ENCODE measurements at regions not wholly inside any gene's neighbourhood (a gene's known extent, or its start where the extent isn't known, plus 50 kb on each side); places are given as distances from the start of the nearest gene placed in this dataset.

DNA sequence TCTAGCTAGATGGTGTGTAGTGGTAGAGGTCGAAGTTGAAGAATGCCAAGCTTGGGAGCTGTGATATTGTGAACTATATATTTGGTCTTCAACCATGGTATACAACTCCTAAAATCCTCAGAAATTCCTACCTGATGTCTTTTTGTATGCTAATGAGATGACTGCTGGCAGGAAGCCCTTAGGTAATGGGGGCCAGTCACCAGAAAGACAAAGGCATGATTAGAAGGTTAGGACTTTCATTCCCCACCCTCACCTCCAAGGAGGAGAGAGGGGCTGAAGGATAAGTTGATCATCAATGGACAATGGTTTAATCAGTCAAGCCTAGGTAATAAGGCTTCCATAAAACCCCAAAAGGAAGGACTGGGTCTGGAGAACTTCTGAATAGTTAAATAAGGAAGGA, 285.7 kb upstream of the POU5F2 start:
- H3K27me3 ChIP-seq (ENCODE audit: control insufficient read depth, insufficient read depth, low read length), result no peaks in the 10 kb centered on the region
- no peak overlapping the region for H2AFZ ChIP-seq
- H3K79me2 ChIP-seq, result no peaks in the 10 kb centered on the region
- no peak overlapping the region for H3K4me2 ChIP-seq (ENCODE audit: low read length)
- H3K9ac ChIP-seq, result no peak overlapping the region
- no peaks in the 10 kb centered on the region for H3K4me1 ChIP-seq
- no peaks in the 10 kb centered on the region for H3K36me3 ChIP-seq (ENCODE audit: control insufficient read depth, insufficient read depth, low read length)
- no peak overlapping the region for H3K27ac ChIP-seq
- H3K4me3 ChIP-seq (ENCODE audit: low read depth, low read length), result no peak overlapping the region
- TF ChIP-seq, protein P1, sequence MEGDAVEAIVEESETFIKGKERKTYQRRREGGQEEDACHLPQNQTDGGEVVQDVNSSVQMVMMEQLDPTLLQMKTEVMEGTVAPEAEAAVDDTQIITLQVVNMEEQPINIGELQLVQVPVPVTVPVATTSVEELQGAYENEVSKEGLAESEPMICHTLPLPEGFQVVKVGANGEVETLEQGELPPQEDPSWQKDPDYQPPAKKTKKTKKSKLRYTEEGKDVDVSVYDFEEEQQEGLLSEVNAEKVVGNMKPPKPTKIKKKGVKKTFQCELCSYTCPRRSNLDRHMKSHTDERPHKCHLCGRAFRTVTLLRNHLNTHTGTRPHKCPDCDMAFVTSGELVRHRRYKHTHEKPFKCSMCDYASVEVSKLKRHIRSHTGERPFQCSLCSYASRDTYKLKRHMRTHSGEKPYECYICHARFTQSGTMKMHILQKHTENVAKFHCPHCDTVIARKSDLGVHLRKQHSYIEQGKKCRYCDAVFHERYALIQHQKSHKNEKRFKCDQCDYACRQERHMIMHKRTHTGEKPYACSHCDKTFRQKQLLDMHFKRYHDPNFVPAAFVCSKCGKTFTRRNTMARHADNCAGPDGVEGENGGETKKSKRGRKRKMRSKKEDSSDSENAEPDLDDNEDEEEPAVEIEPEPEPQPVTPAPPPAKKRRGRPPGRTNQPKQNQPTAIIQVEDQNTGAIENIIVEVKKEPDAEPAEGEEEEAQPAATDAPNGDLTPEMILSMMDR (IDR thresholded peaks at IDR 0.05), result no peak
- no peaks in the 10 kb centered on the region for H3K9me3 ChIP-seq (ENCODE audit: control insufficient read depth, low read length)

- Histone ChIP-seq H3K79me2 (no peaks in the 10 kb centered on the region), H3K9me3 (ENCODE audit: control insufficient read depth, low read length) (no peaks in the 10 kb centered on the region), H3K9ac (no peak overlapping the region), H3K4me3 (ENCODE audit: low read depth, low read length) (no peak overlapping the region), H3K27ac (no peak overlapping the region), H3K27me3 (ENCODE audit: control insufficient read depth, insufficient read depth, low read length) (no peaks in the 10 kb centered on the region), H3K4me1 (no peaks in the 10 kb centered on the region), H3K4me2 (ENCODE audit: low read length) (no peak overlapping the region), H3K36me3 (ENCODE audit: control insufficient read depth, insufficient read depth, low read length) (no peaks in the 10 kb centered on the region), H2AFZ (no peak overlapping the region)
- TF ChIP-seq, protein P1 (IDR thresholded peaks at IDR 0.05), result no peak
These were observed 284.5 kb upstream of the POU5F2 start for GRCh38 chr5:94025788-94026473.

DNA sequence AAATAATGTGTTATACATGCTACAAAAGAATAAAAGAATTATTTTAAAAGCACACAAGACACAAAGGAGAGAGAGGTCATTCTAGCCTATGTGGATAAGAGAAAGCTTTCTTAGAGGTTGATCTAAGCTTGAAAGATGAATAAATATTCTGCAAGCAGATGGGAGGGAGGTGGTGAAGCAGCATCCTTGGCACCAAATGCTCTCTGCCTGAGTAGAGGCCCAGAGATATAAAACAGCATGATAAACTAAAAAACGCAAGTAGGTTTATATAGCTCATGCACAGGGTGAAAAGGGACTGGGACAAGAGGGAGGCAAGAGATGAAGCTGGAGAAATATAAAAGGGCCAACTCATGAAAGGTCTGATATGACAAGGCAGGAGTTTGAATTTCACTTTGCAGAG, 283.2 kb upstream of the POU5F2 start:
- TF ChIP-seq, protein P1 (IDR thresholded peaks at IDR 0.05), result no peak
- Histone ChIP-seq H3K79me2 (no peaks in the 10 kb centered on the region), H3K36me3 (ENCODE audit: control insufficient read depth, insufficient read depth, low read length) (no peaks in the 10 kb centered on the region), H3K4me1 (no peaks in the 10 kb centered on the region), H2AFZ (no peak overlapping the region), H3K27me3 (ENCODE audit: control insufficient read depth, insufficient read depth, low read length) (no peaks in the 10 kb centered on the region), H3K4me2 (ENCODE audit: low read length) (no peak overlapping the region), H3K4me3 (ENCODE audit: low read depth, low read length) (no peak overlapping the region), H3K9me3 (ENCODE audit: control insufficient read depth, low read length) (no peaks in the 10 kb centered on the region), H3K9ac (no peak overlapping the region), H3K27ac (no peak overlapping the region)

DNA sequence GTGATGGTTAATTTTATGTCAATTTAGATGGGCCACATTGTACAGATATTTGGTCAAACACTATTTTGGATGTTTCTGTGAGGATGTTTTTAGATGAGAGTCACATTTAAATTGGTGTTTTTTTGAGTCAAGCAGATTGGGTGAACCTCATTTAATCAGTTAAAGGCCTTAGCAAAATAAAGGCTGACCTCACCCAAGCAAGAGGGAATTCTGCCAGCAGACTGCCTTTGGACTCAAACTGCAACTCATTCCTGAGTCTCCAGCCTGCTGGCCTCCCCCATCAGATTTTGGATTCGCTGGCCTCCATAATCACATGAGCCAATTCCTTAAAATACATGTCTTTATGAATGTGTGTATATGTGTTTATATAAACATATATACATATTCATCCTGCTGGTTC, 282.7 kb upstream of the POU5F2 start:
- Histone ChIP-seq H3K27me3 (ENCODE audit: control insufficient read depth, insufficient read depth, low read length) (no peaks in the 10 kb centered on the region), H3K9me3 (ENCODE audit: control insufficient read depth, low read length) (no peaks in the 10 kb centered on the region), H3K9ac (no peak overlapping the region), H3K4me3 (ENCODE audit: low read depth, low read length) (no peak overlapping the region), H2AFZ (no peak overlapping the region), H3K4me1 (no peaks in the 10 kb centered on the region), H3K79me2 (no peaks in the 10 kb centered on the region), H3K36me3 (ENCODE audit: control insufficient read depth, insufficient read depth, low read length) (no peaks in the 10 kb centered on the region), H3K27ac (no peak overlapping the region), H3K4me2 (ENCODE audit: low read length) (no peak overlapping the region)
- TF ChIP-seq, protein P1 (IDR thresholded peaks at IDR 0.05), result no peak

GRCh38 chr5:94021246-94021645, 279.8 kb upstream of the POU5F2 start:
- Histone ChIP-seq H3K36me3 (ENCODE audit: control insufficient read depth, insufficient read depth, low read length) (no peaks in the 10 kb centered on the region), H3K4me2 (ENCODE audit: low read length) (no peak overlapping the region), H3K27ac (no peak overlapping the region)

More at GRCh38 chr5:94021246-94021645, 279.8 kb upstream of the POU5F2 start:
- no peak overlapping the region for H3K4me3 ChIP-seq (ENCODE audit: low read depth, low read length)
- no peaks in the 10 kb centered on the region for H3K4me1 ChIP-seq
- H3K9me3 ChIP-seq (ENCODE audit: control insufficient read depth, low read length), result no peaks in the 10 kb centered on the region
- TF ChIP-seq, protein P1 (IDR thresholded peaks at IDR 0.05), result no peak
- no peaks in the 10 kb centered on the region for H3K27me3 ChIP-seq (ENCODE audit: control insufficient read depth, insufficient read depth, low read length)
- H3K9ac ChIP-seq, result no peak overlapping the region
- H3K79me2 ChIP-seq, result no peaks in the 10 kb centered on the region
- no peak overlapping the region for H2AFZ ChIP-seq

Data from parathyroid adenoma (tissue), 2 donors.